GM12864 (cell line): ENCODE measurements at regions not wholly inside any gene's neighbourhood (a gene's known extent, or its start where the extent isn't known, plus 50 kb on each side); places are given as distances from the start of the nearest gene placed in this dataset.

Source experiments
- DNase-seq: peaks from one replicate; pipeline ENCODE4 v3.0.0-alpha.2; 2011; ENCODE audit warnings: low read depth
- H3K4me3 ChIP-seq: 2 replicates; pipeline ENCODE4 v1.5.1; 2011; ENCODE audit warnings: mild to moderate bottlenecking, low read depth, low read length, control low read depth
- TF ChIP-seq, protein P1 (sequence below): IDR thresholded peaks from 2 replicates; pipeline ENCODE4 v1.5.1; 2011; ENCODE audit warnings: low read depth, mild to moderate bottlenecking, moderate library complexity, low read length, control low read depth, inconsistent platforms; ENCODE audit errors: missing control alignments

DNA sequence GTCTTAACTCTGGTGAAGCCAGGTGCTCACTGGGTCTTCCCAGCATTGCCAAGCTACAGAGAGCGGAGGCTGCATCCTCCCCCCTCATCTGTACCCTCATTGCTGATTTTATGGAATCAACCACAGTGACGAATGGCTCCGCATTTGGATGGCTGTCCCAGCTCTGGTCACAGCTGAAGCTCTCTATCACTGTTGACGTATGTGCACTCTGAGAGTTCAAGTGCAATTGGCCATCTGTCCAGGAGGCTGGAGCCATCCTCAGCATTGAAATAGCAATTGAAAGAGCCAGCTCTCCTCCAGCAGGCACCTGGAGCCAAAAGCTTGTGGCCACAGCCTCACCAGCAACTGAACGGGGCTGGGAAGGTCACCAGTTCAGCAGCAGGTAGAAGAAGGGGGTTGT is 494.1 kb downstream of the TMEM114 start:
- DNase-seq: no peak
- H3K4me3 ChIP-seq: no peak overlapping the region
- TF ChIP-seq, protein P1, sequence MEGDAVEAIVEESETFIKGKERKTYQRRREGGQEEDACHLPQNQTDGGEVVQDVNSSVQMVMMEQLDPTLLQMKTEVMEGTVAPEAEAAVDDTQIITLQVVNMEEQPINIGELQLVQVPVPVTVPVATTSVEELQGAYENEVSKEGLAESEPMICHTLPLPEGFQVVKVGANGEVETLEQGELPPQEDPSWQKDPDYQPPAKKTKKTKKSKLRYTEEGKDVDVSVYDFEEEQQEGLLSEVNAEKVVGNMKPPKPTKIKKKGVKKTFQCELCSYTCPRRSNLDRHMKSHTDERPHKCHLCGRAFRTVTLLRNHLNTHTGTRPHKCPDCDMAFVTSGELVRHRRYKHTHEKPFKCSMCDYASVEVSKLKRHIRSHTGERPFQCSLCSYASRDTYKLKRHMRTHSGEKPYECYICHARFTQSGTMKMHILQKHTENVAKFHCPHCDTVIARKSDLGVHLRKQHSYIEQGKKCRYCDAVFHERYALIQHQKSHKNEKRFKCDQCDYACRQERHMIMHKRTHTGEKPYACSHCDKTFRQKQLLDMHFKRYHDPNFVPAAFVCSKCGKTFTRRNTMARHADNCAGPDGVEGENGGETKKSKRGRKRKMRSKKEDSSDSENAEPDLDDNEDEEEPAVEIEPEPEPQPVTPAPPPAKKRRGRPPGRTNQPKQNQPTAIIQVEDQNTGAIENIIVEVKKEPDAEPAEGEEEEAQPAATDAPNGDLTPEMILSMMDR: no peak

DNA sequence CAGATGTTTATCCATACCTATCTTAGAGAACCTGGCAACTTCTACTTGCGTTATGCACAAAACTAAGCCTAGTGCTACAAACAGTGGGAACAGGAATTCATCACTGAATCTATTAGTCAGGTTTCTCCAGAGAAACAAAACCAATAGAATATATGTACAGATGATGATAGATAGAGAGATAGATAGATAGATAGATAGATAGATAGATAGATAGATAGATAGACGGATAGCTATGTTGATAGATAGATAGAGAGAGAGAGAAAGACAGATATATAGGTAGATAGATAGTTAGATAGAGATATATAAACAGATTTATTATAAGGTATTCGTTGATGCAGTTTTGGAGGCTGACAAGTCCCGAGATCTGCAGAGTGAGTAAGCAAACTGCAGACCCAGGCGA is 495.6 kb downstream of the TMEM114 start:
- DNase-seq: no peak
- no peak overlapping the region for H3K4me3 ChIP-seq
- TF ChIP-seq, protein P1: no peak

DNA sequence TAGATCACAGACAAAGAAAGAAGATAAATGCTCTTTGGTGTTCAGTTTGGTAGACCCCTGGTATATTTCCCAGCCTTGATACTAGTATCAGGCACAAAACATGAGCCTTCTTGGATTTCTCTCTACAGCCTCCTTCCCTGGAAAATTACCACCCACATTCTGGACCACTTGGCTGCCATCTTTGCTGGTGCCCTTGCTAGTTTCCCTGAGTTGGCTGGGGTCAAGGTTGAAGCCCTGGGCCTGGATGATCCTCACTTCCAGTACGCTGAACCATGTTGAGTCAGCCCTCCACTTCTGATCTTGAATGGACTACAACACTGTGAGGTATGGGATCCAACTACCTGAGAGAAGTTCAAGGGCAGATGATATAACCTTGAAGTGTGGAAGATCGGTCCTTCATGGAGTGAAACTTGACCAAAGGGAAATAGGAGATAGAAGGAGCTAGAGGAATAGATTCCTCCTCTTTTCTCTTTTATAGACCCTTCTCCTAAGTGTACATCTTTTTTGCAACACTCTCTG is 501.4 kb downstream of the TMEM114 start:
- no peak for DNase-seq

DNA sequence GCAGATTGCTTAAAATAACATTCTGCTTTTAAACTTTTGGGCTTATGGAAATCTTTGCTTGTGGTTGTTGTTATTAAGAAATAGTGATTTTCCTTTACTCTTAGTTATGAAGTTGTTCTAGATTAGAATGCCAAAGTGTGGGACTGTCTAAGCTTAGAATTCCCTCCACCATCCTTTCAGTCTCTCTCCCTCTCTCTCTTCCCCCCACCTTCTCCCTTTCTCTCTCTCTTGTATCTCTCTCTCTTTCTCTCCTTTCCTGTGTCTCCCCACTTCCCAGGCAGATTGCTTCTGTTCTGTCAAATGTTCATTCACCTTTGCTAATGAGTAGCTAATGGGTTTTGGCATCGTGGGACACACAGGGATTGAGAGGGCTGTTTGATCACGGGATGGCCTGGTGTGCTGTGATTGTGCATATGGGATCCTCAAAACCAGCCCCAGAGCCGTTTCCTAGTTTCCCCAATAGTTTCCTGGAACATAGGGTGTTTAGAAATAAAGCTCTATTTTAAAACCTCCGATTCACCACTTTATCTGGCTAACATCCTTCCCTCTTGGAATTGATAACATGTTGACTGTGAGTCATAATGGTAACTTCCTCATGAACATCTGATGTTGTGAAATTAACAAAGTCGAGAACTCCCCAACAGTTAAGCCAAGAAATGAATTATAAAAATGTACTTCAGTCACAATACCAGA is 502.6 kb downstream of the TMEM114 start:
- no peak overlapping the region for H3K4me3 ChIP-seq
- no peak for DNase-seq
- TF ChIP-seq, protein P1: no peak

More for the DNA sequence above, 501.4 kb downstream of the TMEM114 start:
- TF ChIP-seq, protein P1: no peak
- H3K4me3 ChIP-seq: no peak overlapping the region

DNA sequence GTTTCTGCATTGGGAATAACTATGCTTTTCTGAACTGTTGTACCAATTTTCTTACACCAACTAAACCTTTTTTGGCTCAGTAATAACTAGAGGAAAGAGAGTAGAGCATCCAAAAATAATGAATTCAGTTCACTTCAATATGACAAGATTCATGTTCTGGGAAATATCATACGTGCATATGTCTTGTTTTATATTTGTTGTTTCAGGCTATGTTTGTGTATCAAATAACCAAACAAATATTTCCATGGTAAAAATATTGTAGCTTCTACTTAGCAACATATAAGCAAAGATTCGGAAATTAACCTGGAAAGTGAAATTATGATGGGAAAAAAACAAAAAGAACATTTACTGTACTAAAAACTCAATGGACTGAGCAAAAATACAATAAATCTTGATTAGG is 503.2 kb downstream of the TMEM114 start:
- TF ChIP-seq, protein P1: no peak
- no peak overlapping the region for H3K4me3 ChIP-seq
- no peak for DNase-seq

DNA sequence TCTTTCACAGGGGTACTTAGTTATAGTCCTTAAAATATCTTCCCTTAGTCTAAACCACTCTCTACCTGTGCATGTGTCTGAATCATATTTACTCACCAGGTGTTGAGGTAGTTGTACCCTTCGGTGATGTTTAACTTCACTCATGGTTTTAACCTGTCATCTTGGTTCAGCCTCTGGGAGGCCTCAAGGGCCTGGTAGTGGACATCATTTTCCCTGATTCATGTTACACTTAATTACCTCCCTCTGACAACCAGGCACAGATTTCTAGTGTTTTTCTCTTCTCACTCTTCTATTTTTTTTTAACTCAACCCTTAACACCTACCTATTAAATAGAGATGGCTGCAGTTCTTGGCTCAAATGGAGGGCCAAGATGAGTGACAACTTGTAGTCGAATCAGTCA is 505.4 kb downstream of the TMEM114 start:
- DNase-seq: no peak
- no peak overlapping the region for H3K4me3 ChIP-seq
- TF ChIP-seq, protein P1: no peak

DNA sequence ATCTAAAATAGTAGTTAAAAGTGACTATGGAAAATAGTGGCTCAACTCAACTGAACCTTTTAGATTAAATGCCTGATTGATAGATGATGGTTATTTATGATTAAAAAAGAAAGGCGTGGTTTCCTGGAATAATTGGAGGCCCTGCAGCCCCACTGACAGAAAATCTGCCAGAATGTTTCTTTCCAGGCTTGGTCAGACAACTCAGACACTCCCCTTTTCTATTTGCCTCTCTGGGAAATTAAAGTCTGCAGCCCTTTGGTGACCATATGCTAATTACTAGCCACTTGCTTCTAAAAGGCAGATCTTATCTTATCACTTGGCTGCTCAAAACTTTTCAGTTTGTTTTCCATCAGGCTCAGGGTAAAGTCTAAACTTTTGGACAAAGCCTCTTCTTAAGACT is 506.0 kb downstream of the TMEM114 start:
- H3K4me3 ChIP-seq: no peak overlapping the region
- no peak for DNase-seq
- TF ChIP-seq, protein P1: no peak
